Liver (tissue), 8 donors: ENCODE measurements at regions not wholly inside any gene's neighbourhood (a gene's known extent, or its start where the extent isn't known, plus 50 kb on each side); places are given as distances from the start of the nearest gene placed in this dataset.

Experiments used
- DNase-seq: peaks from one replicate; pipeline ENCODE4 v3.0.0-alpha.2; 2017; ENCODE audit warnings: low spot score
- H3K27ac ChIP-seq, 2 donors: one replicate each; pipeline ENCODE4 v1.7.0; 2013; ENCODE audit warnings: inconsistent platforms in 2 of 2, low read length in 2 of 2, control low read depth in 1 of 2, low read depth in 1 of 2, mild to moderate bottlenecking in 1 of 2
- H3K27me3 ChIP-seq, 4 donors: one replicate each; pipeline versions ENCODE4 v1.6.1 to v1.7.0; 2013; ENCODE audit warnings: low read length in 3 of 4, inconsistent platforms in 1 of 4, mild to moderate bottlenecking in 1 of 4, moderate library complexity in 1 of 4; ENCODE audit not compliant: control insufficient read depth in 4 of 4, insufficient read depth in 4 of 4
- H3K36me3 ChIP-seq, 4 donors: one replicate each; pipeline versions ENCODE4 v1.6.1 to v1.7.0; 2013; ENCODE audit warnings: low read length in 3 of 4, mild to moderate bottlenecking in 3 of 4, low read depth in 1 of 4, moderate library complexity in 1 of 4; ENCODE audit not compliant: control insufficient read depth in 4 of 4, insufficient read depth in 3 of 4
- H3K4me1 ChIP-seq, 4 donors: one replicate each; pipeline versions ENCODE4 v1.6.1 to v1.7.0; 2013; ENCODE audit warnings: low read length in 3 of 4, mild to moderate bottlenecking in 3 of 4, moderate library complexity in 1 of 4; ENCODE audit not compliant: control insufficient read depth in 4 of 4, insufficient read depth in 4 of 4
- H3K4me3 ChIP-seq, 3 donors: one replicate each; pipeline versions ENCODE4 v1.6.1 to v1.7.0; 2013; ENCODE audit warnings: low read length in 3 of 3, control low read depth in 1 of 3, low read depth in 1 of 3, mild to moderate bottlenecking in 1 of 3
- H3K9ac ChIP-seq, 2 donors: one replicate each; pipeline ENCODE4 v1.7.0; 2013; ENCODE audit warnings: low read length in 2 of 2, mild to moderate bottlenecking in 2 of 2, moderate library complexity in 2 of 2, control low read depth in 1 of 2, low read depth in 1 of 2
- H3K9me3 ChIP-seq, 4 donors: one replicate each; pipeline versions ENCODE4 v1.6.1 to v1.7.0; 2013; ENCODE audit warnings: low read length in 3 of 4; ENCODE audit not compliant: control insufficient read depth in 4 of 4
- ATF3 ChIP-seq: IDR thresholded peaks from 2 replicates; pipeline ENCODE4 v1.6.1; 2016; ENCODE audit warnings: antibody characterized with exemption
- CTCF ChIP-seq: fragments of 150-350 bp; IDR thresholded peaks from 2 replicates; pipeline ENCODE4 v1.5.1; 2017; ENCODE audit warnings: improper control_type of control experiment, low read depth, low read length; ENCODE audit not compliant: missing input control
- EGR1 ChIP-seq, 2 donors: IDR thresholded peaks; 2 replicates each; pipeline ENCODE4 v1.6.1; 2016 to 2018; ENCODE audit warnings: antibody characterized with exemption in 2 of 2, low read depth in 2 of 2
- FOXA1 ChIP-seq: IDR thresholded peaks from 2 replicates; pipeline ENCODE4 v1.6.1; 2016; ENCODE audit warnings: antibody characterized with exemption
- FOXA2 ChIP-seq: IDR thresholded peaks from 2 replicates; pipeline ENCODE4 v1.6.1; 2016; ENCODE audit warnings: antibody characterized with exemption
- GABPA ChIP-seq, 2 donors: IDR thresholded peaks in 1 of 2; conservative IDR thresholded peaks in 1 of 2; 2 replicates each; pipeline ENCODE4 v1.6.1; 2016; ENCODE audit warnings: antibody characterized with exemption in 2 of 2, mild to moderate bottlenecking in 1 of 2, moderate library complexity in 1 of 2
- HNF4A ChIP-seq, 2 donors: conservative IDR thresholded peaks; 2 replicates each; pipeline ENCODE4 v1.6.1; 2016; ENCODE audit warnings: antibody characterized with exemption in 2 of 2, mild to moderate bottlenecking in 2 of 2
- HNF4G ChIP-seq: IDR thresholded peaks from 2 replicates; pipeline ENCODE4 v1.6.1; 2016; ENCODE audit warnings: antibody characterized with exemption
- JUND ChIP-seq, 2 donors: IDR thresholded peaks; 2 replicates each; pipeline ENCODE4 v1.6.1; 2016; ENCODE audit warnings: antibody characterized with exemption in 2 of 2
- MAX ChIP-seq: IDR thresholded peaks from 2 replicates; pipeline ENCODE4 v1.6.1; 2016; ENCODE audit warnings: antibody characterized with exemption
- NR2F2 ChIP-seq: IDR thresholded peaks from 2 replicates; pipeline ENCODE4 v1.6.1; 2016; ENCODE audit warnings: antibody characterized with exemption
- RAD21 ChIP-seq, 2 donors: IDR thresholded peaks; 2 replicates each; pipeline ENCODE4 v1.6.1; 2016; ENCODE audit warnings: antibody characterized with exemption in 2 of 2, mild to moderate bottlenecking in 2 of 2
- REST ChIP-seq: IDR thresholded peaks from 2 replicates; pipeline ENCODE4 v1.6.1; 2016; ENCODE audit warnings: antibody characterized with exemption, mild to moderate bottlenecking
- RXRA ChIP-seq, 2 donors: IDR thresholded peaks; 2 replicates each; pipeline ENCODE4 v1.6.1; 2017 to 2018; ENCODE audit warnings: antibody characterized with exemption in 2 of 2, mild to moderate bottlenecking in 1 of 2
- SP1 ChIP-seq: IDR thresholded peaks from 2 replicates; pipeline ENCODE4 v1.6.1; 2018; ENCODE audit warnings: antibody characterized with exemption, mild to moderate bottlenecking
- TAF1 ChIP-seq: conservative IDR thresholded peaks from 2 replicates; pipeline ENCODE4 v1.6.1; 2016; ENCODE audit warnings: antibody characterized with exemption, mild to moderate bottlenecking
- YY1 ChIP-seq: IDR thresholded peaks from 2 replicates; pipeline ENCODE4 v1.6.1; 2016; ENCODE audit warnings: antibody characterized with exemption, mild to moderate bottlenecking
- ZBTB33 ChIP-seq: IDR thresholded peaks from 2 replicates; pipeline ENCODE4 v1.6.1; 2016; ENCODE audit warnings: antibody characterized with exemption
- WGBS: extraction: QIAGEN DNeasy Blood & Tissue Kit; methylation state at CpG from one replicate; pipeline ENCODE4 v1.1.7; 2013; 5-methylcytosine and 5-hydroxymethylcytosine counted together
- donor health status: healthy.
- donor health status: healthy.
- donor health status: healthy.
- donor health status: healthy.
- donor health status: healthy.

- 94% methylated on average over 12 of the region's 12 CpGs for WGBS
- H3K4me1 ChIP-seq, result no peaks in the 10 kb centered on the region
- H3K27me3 ChIP-seq, result no peaks in the 10 kb centered on the region
- DNase-seq, result no peak
- H3K9ac ChIP-seq, result no peak overlapping the region
- H3K27ac ChIP-seq, result no peak overlapping the region
- H3K36me3 ChIP-seq, result no peaks in the 10 kb centered on the region
- no peak overlapping the region for H3K4me3 ChIP-seq
- TF ChIP-seq RXRA (IDR thresholded peaks at IDR 0.05) (no peak), SP1 (no peak), FOXA1 (no peak), MAX (no peak), FOXA2 (no peak), RAD21 (IDR thresholded peaks at IDR 0.05) (no peak), HNF4A (conservative IDR thresholded peaks at IDR 0.05) (no peak), JUND (IDR thresholded peaks at IDR 0.05) (no peak), ATF3 (no peak), YY1 (no peak), TAF1 (no peak), CTCF (no peak), ZBTB33 (no peak), NR2F2 (no peak), REST (no peak), GABPA (IDR thresholded peaks at IDR 0.05 in 1 of 2, conservative IDR thresholded peaks at IDR 0.05 in 1 of 2) (no peak), EGR1 (IDR thresholded peaks at IDR 0.05; ENCODE audit: low read depth in 2 of 2) (no peak), HNF4G (no peak)
- peaks cover 0 to 17% (median 15%) of the 10 kb centered on the region in 4 donors for H3K9me3 ChIP-seq
Measured at GRCh38 chr19:57053401-57053800, 66.4 kb upstream of the USP29 start.
